ENCODE measurements at regions not wholly inside any gene's neighbourhood (a gene's known extent, or its start where the extent isn't known, plus 50 kb on each side); places are given as distances from the start of the nearest gene placed in this dataset.

- Histone ChIP-seq H3K79me2 (ENCODE audit: control insufficient read depth, insufficient read depth, low read length) (no peaks in the 10 kb centered on the region), H3K27ac (ENCODE audit: control insufficient read depth, insufficient read depth) (no peak overlapping the region), H3K9me3 (replicated peaks; ENCODE audit: control insufficient read depth, insufficient read depth, low read length) (no peaks in the 10 kb centered on the region), H3K36me3 (ENCODE audit: control insufficient read depth in 2 of 2, insufficient read depth in 2 of 2, low read length in 1 of 2) (no peaks in the 10 kb centered on the region), H2AFZ (ENCODE audit: control insufficient read depth, low read depth, low read length) (no peak overlapping the region), H3K4me1 (ENCODE audit: control insufficient read depth, insufficient read depth, low read length) (no peaks in the 10 kb centered on the region), H3K9ac (ENCODE audit: control insufficient read depth, insufficient read depth, low read length) (no peak overlapping the region), H3K4me3 (no peak overlapping the region), H3K4me2 (ENCODE audit: control insufficient read depth, insufficient read depth) (no peak overlapping the region), H3K27me3 (replicated peaks in 1 of 2; ENCODE audit: control insufficient read depth in 2 of 2, insufficient read depth in 2 of 2, low read length in 1 of 2) (no peaks in the 10 kb centered on the region; a peak in 2 of 4 replicates), H4K20me1 (ENCODE audit: control insufficient read depth, insufficient read depth) (no peaks in the 10 kb centered on the region)
- WGBS (ENCODE audit: insufficient coverage, insufficient replicate concordance, low lambda C conversion rate, missing lambda C conversion rate): 7% methylated on average over 4 of the region's 4 CpGs
- RAD21 ChIA-PET (ENCODE audit: unreplicated experiment): interaction anchor here (1.3 to 2.6 kb wide), 4 partner anchors 9 to 36 kb away, joined by 3 to 7 read pairs (median 4); no protein-coding TSS in a partner anchor
- intact Hi-C loops (cut with micrococcal nuclease; ENCODE audit: unreplicated experiment): no loop called here
- CTCF ChIA-PET: interaction anchor here (0.6 to 3.8 kb wide), 5 partner anchors 11 to 36 kb away, joined by 3 to 19 read pairs (median 3); no protein-coding TSS in a partner anchor
- SMC1A ChIA-PET (ENCODE audit: uncharacterized antibody, unreplicated experiment): interaction anchor here (0.8 to 3.8 kb wide), 9 partner anchors 10 to 1314 kb away, joined by 3 to 34 read pairs (median 3); no protein-coding TSS in a partner anchor
- no peak for DNase-seq (ENCODE audit: low read depth, low spot score)
- POLR2A ChIA-PET: no interaction called here
- in situ Hi-C loops (cut with MboI): no loop called here
- no peak for ATAC-seq
- no peak for FAIRE-seq
- BruUV-seq (replicated peaks): no TSS peak
- TF ChIP-seq TBL1XR1 (IDR thresholded peaks at IDR 0.05; ENCODE audit: low read depth, low read length) (no peak), POU2F2 (IDR thresholded peaks at IDR 0.05; ENCODE audit: borderline replicate concordance, low read depth, low read length) (no peak), KAT2A (conservative IDR thresholded peaks at IDR 0.05; ENCODE audit: control insufficient read depth, low read depth, low read length) (no peak), ZNF274 (IDR thresholded peaks at IDR 0.05; ENCODE audit: insufficient read depth, insufficient read length) (no peak), STAT1 (conservative IDR thresholded peaks at IDR 0.05) (no peak), E4F1 (IDR thresholded peaks at IDR 0.05; ENCODE audit: borderline replicate concordance, partially characterized antibody) (no peak), ETV6 (conservative IDR thresholded peaks at IDR 0.05 in 1 of 2, IDR thresholded peaks at IDR 0.05 in 1 of 2; ENCODE audit: borderline replicate concordance in 1 of 2, low read depth in 1 of 2) (no peak), JUNB (IDR thresholded peaks at IDR 0.05) (no peak), REST (IDR thresholded peaks at IDR 0.05; ENCODE audit: low read depth, low read length) (no peak), GATAD2B (conservative IDR thresholded peaks at IDR 0.05; ENCODE audit: low read depth) (no peak), TCF3 (IDR thresholded peaks at IDR 0.05; ENCODE audit: borderline replicate concordance, insufficient read depth, low read depth, low read length) (no peak)
- TF ChIP-seq, protein P1, sequence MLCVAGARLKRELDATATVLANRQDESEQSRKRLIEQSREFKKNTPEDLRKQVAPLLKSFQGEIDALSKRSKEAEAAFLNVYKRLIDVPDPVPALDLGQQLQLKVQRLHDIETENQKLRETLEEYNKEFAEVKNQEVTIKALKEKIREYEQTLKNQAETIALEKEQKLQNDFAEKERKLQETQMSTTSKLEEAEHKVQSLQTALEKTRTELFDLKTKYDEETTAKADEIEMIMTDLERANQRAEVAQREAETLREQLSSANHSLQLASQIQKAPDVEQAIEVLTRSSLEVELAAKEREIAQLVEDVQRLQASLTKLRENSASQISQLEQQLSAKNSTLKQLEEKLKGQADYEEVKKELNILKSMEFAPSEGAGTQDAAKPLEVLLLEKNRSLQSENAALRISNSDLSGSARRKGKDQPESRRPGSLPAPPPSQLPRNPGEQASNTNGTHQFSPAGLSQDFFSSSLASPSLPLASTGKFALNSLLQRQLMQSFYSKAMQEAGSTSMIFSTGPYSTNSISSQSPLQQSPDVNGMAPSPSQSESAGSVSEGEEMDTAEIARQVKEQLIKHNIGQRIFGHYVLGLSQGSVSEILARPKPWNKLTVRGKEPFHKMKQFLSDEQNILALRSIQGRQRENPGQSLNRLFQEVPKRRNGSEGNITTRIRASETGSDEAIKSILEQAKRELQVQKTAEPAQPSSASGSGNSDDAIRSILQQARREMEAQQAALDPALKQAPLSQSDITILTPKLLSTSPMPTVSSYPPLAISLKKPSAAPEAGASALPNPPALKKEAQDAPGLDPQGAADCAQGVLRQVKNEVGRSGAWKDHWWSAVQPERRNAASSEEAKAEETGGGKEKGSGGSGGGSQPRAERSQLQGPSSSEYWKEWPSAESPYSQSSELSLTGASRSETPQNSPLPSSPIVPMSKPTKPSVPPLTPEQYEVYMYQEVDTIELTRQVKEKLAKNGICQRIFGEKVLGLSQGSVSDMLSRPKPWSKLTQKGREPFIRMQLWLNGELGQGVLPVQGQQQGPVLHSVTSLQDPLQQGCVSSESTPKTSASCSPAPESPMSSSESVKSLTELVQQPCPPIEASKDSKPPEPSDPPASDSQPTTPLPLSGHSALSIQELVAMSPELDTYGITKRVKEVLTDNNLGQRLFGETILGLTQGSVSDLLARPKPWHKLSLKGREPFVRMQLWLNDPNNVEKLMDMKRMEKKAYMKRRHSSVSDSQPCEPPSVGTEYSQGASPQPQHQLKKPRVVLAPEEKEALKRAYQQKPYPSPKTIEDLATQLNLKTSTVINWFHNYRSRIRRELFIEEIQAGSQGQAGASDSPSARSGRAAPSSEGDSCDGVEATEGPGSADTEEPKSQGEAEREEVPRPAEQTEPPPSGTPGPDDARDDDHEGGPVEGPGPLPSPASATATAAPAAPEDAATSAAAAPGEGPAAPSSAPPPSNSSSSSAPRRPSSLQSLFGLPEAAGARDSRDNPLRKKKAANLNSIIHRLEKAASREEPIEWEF (IDR thresholded peaks at IDR 0.05; ENCODE audit: insufficient replicate concordance, low read depth, low read length): no peak
These were observed 402.4 kb downstream of the OMA1 start for GRCh38 chr1:58143972-58144697.

All from GM12878 (cell line).